ENCODE measurements at regions not wholly inside any gene's neighbourhood (a gene's known extent, or its start where the extent isn't known, plus 50 kb on each side); places are given as distances from the start of the nearest gene placed in this dataset.

DNA sequence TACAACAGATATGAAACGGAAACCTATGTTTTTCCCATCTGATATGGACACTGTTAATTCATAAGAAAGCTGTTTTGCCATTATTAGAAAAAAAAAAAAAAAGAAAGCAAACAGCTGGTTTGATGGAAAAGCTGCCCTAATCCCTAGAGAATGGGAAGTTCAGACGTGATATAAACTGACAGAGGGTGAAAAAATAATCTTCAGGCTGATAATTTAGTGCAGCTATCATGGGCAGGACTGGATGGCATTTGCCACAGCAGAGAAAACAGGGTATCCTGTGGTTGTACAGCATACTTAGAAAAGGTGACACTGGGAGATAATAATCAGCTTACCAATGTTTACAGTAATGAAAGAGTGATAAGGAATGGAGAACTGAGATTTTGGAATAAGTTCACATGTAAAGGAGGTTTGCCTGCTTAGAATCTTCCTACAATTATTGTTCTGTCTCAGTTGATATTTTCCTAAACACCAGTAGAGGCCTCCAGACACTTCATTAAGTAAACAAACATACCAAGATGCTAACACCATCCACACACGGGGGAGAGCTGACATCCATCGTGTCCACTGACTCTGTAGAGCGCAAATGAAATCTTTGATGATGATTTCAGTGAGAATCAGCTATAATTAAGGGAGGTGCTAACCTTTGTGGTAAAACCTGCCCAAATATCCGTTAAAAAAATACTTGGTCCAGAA is 211.6 kb upstream of the MMADHC start:
- no peak for DNase-seq (ENCODE audit: low read depth, low spot score)
- H3K9me3 ChIP-seq (ENCODE audit: insufficient read depth, low read length), result peaks cover 11% of the 10 kb centered on the region; the same call in 1 of the 2 replicates
- H3K4me1 ChIP-seq (ENCODE audit: insufficient read depth, insufficient read length), result no peaks in the 10 kb centered on the region
- no peak overlapping the region for H3K4me3 ChIP-seq (ENCODE audit: insufficient read length, low read depth)
- H3K9ac ChIP-seq (ENCODE audit: insufficient read length, low read depth), result no peak overlapping the region
- H3K27me3 ChIP-seq (ENCODE audit: insufficient read depth, insufficient read length), result no peaks in the 10 kb centered on the region
- TF ChIP-seq ZNF274 (IDR thresholded peaks at IDR 0.05; ENCODE audit: low read depth, low read length), result no peak
- no peak for TF ChIP-seq YY1 (IDR thresholded peaks at IDR 0.05; ENCODE audit: insufficient read depth, insufficient read length)
- no peaks in the 10 kb centered on the region for H3K36me3 ChIP-seq (ENCODE audit: insufficient read depth, insufficient read length, low read length)

DNA sequence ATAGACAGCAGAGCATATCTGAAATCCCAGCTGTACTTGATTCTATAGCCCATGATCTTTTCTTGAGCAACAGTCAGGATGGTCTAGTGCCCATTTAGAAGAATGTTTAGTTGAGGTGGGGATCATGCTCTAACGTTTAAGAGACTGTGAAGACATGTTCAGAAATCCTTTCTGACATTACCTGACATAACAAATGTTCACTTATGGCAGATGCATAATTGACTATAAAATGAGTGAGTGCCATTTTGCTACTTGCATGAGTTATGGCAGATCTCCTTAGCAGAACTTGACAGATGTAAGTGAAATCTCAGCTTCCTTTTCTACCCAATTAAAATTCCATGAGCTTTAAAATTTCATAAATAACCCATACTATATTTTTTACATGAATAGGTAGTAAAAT is 209.5 kb upstream of the MMADHC start:
- Histone ChIP-seq H3K27me3 (ENCODE audit: insufficient read depth, insufficient read length) (no peaks in the 10 kb centered on the region), H3K4me3 (ENCODE audit: insufficient read length, low read depth) (no peak overlapping the region), H3K9me3 (ENCODE audit: insufficient read depth, low read length) (peaks cover 11% of the 10 kb centered on the region; the same call in 1 of the 2 replicates), H3K9ac (ENCODE audit: insufficient read length, low read depth) (no peak overlapping the region), H3K4me1 (ENCODE audit: insufficient read depth, insufficient read length) (no peaks in the 10 kb centered on the region), H3K36me3 (ENCODE audit: insufficient read depth, insufficient read length, low read length) (no peaks in the 10 kb centered on the region)
- DNase-seq (ENCODE audit: low read depth, low spot score), result no peak
- TF ChIP-seq YY1 (IDR thresholded peaks at IDR 0.05; ENCODE audit: insufficient read depth, insufficient read length), result no peak

- H3K4me3 ChIP-seq (ENCODE audit: insufficient read length, low read depth), result no peak overlapping the region
- no peaks in the 10 kb centered on the region; the same call in 1 of the 2 replicates for H3K9me3 ChIP-seq (ENCODE audit: insufficient read depth, low read length)
- no peaks in the 10 kb centered on the region for H3K27me3 ChIP-seq (ENCODE audit: insufficient read depth, insufficient read length)
- H3K36me3 ChIP-seq (ENCODE audit: insufficient read depth, insufficient read length, low read length), result no peaks in the 10 kb centered on the region
- H3K9ac ChIP-seq (ENCODE audit: insufficient read length, low read depth), result no peak overlapping the region
- no peaks in the 10 kb centered on the region for H3K4me1 ChIP-seq (ENCODE audit: insufficient read depth, insufficient read length)
- DNase-seq (ENCODE audit: low read depth, low spot score), result no peak
- TF ChIP-seq SUZ12 (IDR thresholded peaks at IDR 0.05; ENCODE audit: extremely low read depth, insufficient read depth, insufficient read length) (no peak), YY1 (IDR thresholded peaks at IDR 0.05; ENCODE audit: insufficient read depth, insufficient read length) (no peak), ZNF274 (IDR thresholded peaks at IDR 0.05; ENCODE audit: low read depth, low read length) (no peak)
Measured at GRCh38 chr2:149789549-149789948, 202.0 kb upstream of the MMADHC start.

- Histone ChIP-seq H3K36me3 (ENCODE audit: insufficient read depth, insufficient read length, low read length) (no peaks in the 10 kb centered on the region), H3K27me3 (ENCODE audit: insufficient read depth, insufficient read length) (no peaks in the 10 kb centered on the region), H3K4me3 (ENCODE audit: insufficient read length, low read depth) (no peak overlapping the region), H3K4me1 (ENCODE audit: insufficient read depth, insufficient read length) (no peaks in the 10 kb centered on the region), H3K9ac (ENCODE audit: insufficient read length, low read depth) (no peak overlapping the region), H3K9me3 (ENCODE audit: insufficient read depth, low read length) (no peaks in the 10 kb centered on the region; the same call in 1 of the 2 replicates)
- DNase-seq (ENCODE audit: low read depth, low spot score), result no peak
- TF ChIP-seq ZNF274 (IDR thresholded peaks at IDR 0.05; ENCODE audit: low read depth, low read length), result no peak
Measured at GRCh38 chr2:149787206-149787605, 199.6 kb upstream of the MMADHC start.

GRCh38 chr2:149783284-149783683 is 195.7 kb upstream of the MMADHC start:
- TF ChIP-seq SUZ12 (IDR thresholded peaks at IDR 0.05; ENCODE audit: extremely low read depth, insufficient read depth, insufficient read length), result no peak
- no peak for TF ChIP-seq ZNF274 (IDR thresholded peaks at IDR 0.05; ENCODE audit: low read depth, low read length)
- no peak for TF ChIP-seq YY1 (IDR thresholded peaks at IDR 0.05; ENCODE audit: insufficient read depth, insufficient read length)
- DNase-seq (ENCODE audit: low read depth, low spot score), result no peak
- no peaks in the 10 kb centered on the region for H3K4me1 ChIP-seq (ENCODE audit: insufficient read depth, insufficient read length)
- H3K27me3 ChIP-seq (ENCODE audit: insufficient read depth, insufficient read length), result no peaks in the 10 kb centered on the region
- no peaks in the 10 kb centered on the region for H3K36me3 ChIP-seq (ENCODE audit: insufficient read depth, insufficient read length, low read length)
- H3K4me3 ChIP-seq (ENCODE audit: insufficient read length, low read depth), result no peak overlapping the region
- no peaks in the 10 kb centered on the region; the same call in 1 of the 2 replicates for H3K9me3 ChIP-seq (ENCODE audit: insufficient read depth, low read length)
- no peak overlapping the region for H3K9ac ChIP-seq (ENCODE audit: insufficient read length, low read depth)

GRCh38 chr2:149782572-149782971 is 195.0 kb upstream of the MMADHC start:
- Histone ChIP-seq H3K9ac (ENCODE audit: insufficient read length, low read depth) (no peak overlapping the region), H3K9me3 (ENCODE audit: insufficient read depth, low read length) (no peaks in the 10 kb centered on the region), H3K4me3 (ENCODE audit: insufficient read length, low read depth) (no peak overlapping the region), H3K4me1 (ENCODE audit: insufficient read depth, insufficient read length) (no peaks in the 10 kb centered on the region), H3K27me3 (ENCODE audit: insufficient read depth, insufficient read length) (no peaks in the 10 kb centered on the region), H3K36me3 (ENCODE audit: insufficient read depth, insufficient read length, low read length) (no peaks in the 10 kb centered on the region)
- TF ChIP-seq ZNF274 (IDR thresholded peaks at IDR 0.05; ENCODE audit: low read depth, low read length), result no peak
- no peak for TF ChIP-seq YY1 (IDR thresholded peaks at IDR 0.05; ENCODE audit: insufficient read depth, insufficient read length)
- TF ChIP-seq SUZ12 (IDR thresholded peaks at IDR 0.05; ENCODE audit: extremely low read depth, insufficient read depth, insufficient read length), result no peak
- no peak for DNase-seq (ENCODE audit: low read depth, low spot score)

- DNase-seq (ENCODE audit: low read depth, low spot score), result no peak
- TF ChIP-seq SUZ12 (IDR thresholded peaks at IDR 0.05; ENCODE audit: extremely low read depth, insufficient read depth, insufficient read length), result no peak
- TF ChIP-seq YY1 (IDR thresholded peaks at IDR 0.05; ENCODE audit: insufficient read depth, insufficient read length), result no peak
- no peak for TF ChIP-seq ZNF274 (IDR thresholded peaks at IDR 0.05; ENCODE audit: low read depth, low read length)
- Histone ChIP-seq H3K9ac (ENCODE audit: insufficient read length, low read depth) (no peak overlapping the region), H3K36me3 (ENCODE audit: insufficient read depth, insufficient read length, low read length) (no peaks in the 10 kb centered on the region), H3K27me3 (ENCODE audit: insufficient read depth, insufficient read length) (no peaks in the 10 kb centered on the region), H3K4me1 (ENCODE audit: insufficient read depth, insufficient read length) (no peaks in the 10 kb centered on the region), H3K9me3 (ENCODE audit: insufficient read depth, low read length) (no peaks in the 10 kb centered on the region), H3K4me3 (ENCODE audit: insufficient read length, low read depth) (no peak overlapping the region)
Measured at GRCh38 chr2:149781263-149781808, 193.8 kb upstream of the MMADHC start.
